Vagina (tissue), 2 donors: ENCODE measurements at regions not wholly inside any gene's neighbourhood (a gene's known extent, or its start where the extent isn't known, plus 50 kb on each side); places are given as distances from the start of the nearest gene placed in this dataset.

ENCODE experiments used
- DNase-seq, 2 donors: peaks; one replicate each; pipeline ENCODE4 v3.0.0-alpha.2; 2017; ENCODE audit errors: extremely low spot score in 2 of 2
- H3K27ac ChIP-seq: fragments of 200-600 bp; sonication (generic); one replicate; pipeline ENCODE4 v1.5.1; 2019
- H3K27me3 ChIP-seq: fragments of 200-600 bp; sonication (generic); one replicate; pipeline ENCODE4 v1.5.1; 2019
- H3K36me3 ChIP-seq, 2 donors: fragments of 200-600 bp; sonication (generic); one replicate each; pipeline ENCODE4 v1.5.1; 2017 to 2019
- H3K4me1 ChIP-seq: fragments of 200-600 bp; sonication (generic); one replicate; pipeline ENCODE4 v1.5.1; 2019
- H3K4me3 ChIP-seq, 2 donors: fragments of 200-600 bp; sonication (generic); 1 replicate in 1 of 2; 2 replicates in 1 of 2; pipeline ENCODE4 v1.5.1; 2016 to 2019
- H3K9me3 ChIP-seq: fragments of 200-600 bp; sonication (generic); one replicate; pipeline ENCODE4 v1.5.1; 2019
- POLR2A ChIP-seq, 2 donors: fragments of 450-650 bp; IDR thresholded peaks; one replicate each; pipeline ENCODE4 v1.6.1; 2017; ENCODE audit warnings: antibody characterized with exemption in 2 of 2, mild to moderate bottlenecking in 2 of 2, moderate library complexity in 2 of 2
- POLR2AphosphoS5 ChIP-seq, 2 donors: sonication (generic); formaldehyde crosslinking; IDR thresholded peaks; one replicate each; pipeline ENCODE4 v1.9.0; 2017; ENCODE audit warnings: antibody characterized with exemption in 2 of 2, mild to moderate bottlenecking in 2 of 2, low read depth in 1 of 2; ENCODE audit not compliant: insufficient read depth in 1 of 2
- intact Hi-C: fragments of 100-400 bp; cut with DNase I; formaldehyde crosslinking; loops from one replicate; pipeline ENCODE4 v1.15.1; 2023
- TF ChIP-seq, protein P1 (sequence below), 3 experiments: fragments of 450-650 bp in 2 of 3; fragments of 200-600 bp in 1 of 3; sonication (generic) in 1 of 3; IDR thresholded peaks; one replicate each; pipeline ENCODE4 v1.5.1; 2017 to 2019; ENCODE audit warnings: antibody characterized with exemption in 3 of 3, mild to moderate bottlenecking in 2 of 3, moderate library complexity in 2 of 3

DNA sequence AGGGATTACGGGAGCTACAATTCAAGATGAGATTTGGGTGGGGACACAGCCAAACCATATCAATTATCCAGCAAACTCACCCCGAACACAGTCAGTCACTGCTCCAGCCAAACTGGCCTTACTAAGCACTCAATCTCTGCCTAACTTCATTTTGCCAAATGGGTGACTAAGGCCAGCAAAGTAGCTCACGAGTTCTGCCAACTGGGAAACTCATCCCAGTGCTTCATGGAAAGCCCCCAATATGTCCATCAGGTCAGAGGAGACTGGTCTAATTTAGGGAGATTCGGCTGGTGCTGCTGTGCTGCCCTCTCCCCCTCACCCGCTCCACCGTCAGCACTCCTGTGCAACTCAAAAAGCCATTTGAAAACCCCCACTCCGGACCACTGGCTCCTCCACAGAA lies 324.0 kb downstream of the FOXO1 start:
- H3K4me3 ChIP-seq = no peak overlapping the region
- no peaks in the 10 kb centered on the region for H3K9me3 ChIP-seq
- H3K4me1 ChIP-seq = no peaks in the 10 kb centered on the region
- H3K27me3 ChIP-seq = no peaks in the 10 kb centered on the region
- TF ChIP-seq, protein P1, sequence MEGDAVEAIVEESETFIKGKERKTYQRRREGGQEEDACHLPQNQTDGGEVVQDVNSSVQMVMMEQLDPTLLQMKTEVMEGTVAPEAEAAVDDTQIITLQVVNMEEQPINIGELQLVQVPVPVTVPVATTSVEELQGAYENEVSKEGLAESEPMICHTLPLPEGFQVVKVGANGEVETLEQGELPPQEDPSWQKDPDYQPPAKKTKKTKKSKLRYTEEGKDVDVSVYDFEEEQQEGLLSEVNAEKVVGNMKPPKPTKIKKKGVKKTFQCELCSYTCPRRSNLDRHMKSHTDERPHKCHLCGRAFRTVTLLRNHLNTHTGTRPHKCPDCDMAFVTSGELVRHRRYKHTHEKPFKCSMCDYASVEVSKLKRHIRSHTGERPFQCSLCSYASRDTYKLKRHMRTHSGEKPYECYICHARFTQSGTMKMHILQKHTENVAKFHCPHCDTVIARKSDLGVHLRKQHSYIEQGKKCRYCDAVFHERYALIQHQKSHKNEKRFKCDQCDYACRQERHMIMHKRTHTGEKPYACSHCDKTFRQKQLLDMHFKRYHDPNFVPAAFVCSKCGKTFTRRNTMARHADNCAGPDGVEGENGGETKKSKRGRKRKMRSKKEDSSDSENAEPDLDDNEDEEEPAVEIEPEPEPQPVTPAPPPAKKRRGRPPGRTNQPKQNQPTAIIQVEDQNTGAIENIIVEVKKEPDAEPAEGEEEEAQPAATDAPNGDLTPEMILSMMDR (IDR thresholded peaks at IDR 0.05) = no peak
- no peak for TF ChIP-seq POLR2AphosphoS5 (IDR thresholded peaks at IDR 0.05; ENCODE audit: insufficient read depth in 1 of 2, low read depth in 1 of 2)
- no peak for TF ChIP-seq POLR2A (IDR thresholded peaks at IDR 0.05)
- DNase-seq = peak in 1 of 2 donors; percentile 82
- H3K36me3 ChIP-seq = no peaks in the 10 kb centered on the region
- intact Hi-C loops = no loop called here
- no peak overlapping the region for H3K27ac ChIP-seq

DNA sequence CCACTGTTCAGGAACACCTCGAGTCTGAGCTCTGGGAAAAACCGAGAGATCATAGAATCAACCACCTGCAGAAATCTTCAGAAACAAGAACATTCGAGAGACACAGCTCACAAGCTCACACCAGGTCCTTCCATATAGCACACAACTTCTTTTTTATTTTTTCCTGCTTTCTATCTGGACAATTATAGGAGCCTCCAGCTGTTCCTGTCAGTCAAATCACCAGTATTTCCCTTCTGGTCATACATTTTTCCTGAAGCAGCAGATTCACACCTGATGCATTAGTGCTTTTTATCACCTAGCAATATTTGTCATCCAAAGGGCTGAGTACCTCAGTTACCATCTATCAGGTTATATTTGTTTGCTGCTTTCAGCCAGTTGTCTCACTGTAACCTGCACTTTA lies 323.5 kb downstream of the FOXO1 start:
- Histone ChIP-seq H3K36me3 (no peaks in the 10 kb centered on the region), H3K4me3 (no peak overlapping the region), H3K27ac (no peak overlapping the region), H3K27me3 (no peaks in the 10 kb centered on the region), H3K9me3 (no peaks in the 10 kb centered on the region), H3K4me1 (no peaks in the 10 kb centered on the region)
- intact Hi-C loops = no loop called here
- no peak for DNase-seq
- TF ChIP-seq POLR2AphosphoS5 (IDR thresholded peaks at IDR 0.05; ENCODE audit: insufficient read depth in 1 of 2, low read depth in 1 of 2) (no peak), POLR2A (IDR thresholded peaks at IDR 0.05) (no peak)
- TF ChIP-seq, protein P1 (IDR thresholded peaks at IDR 0.05) = no peak

DNA sequence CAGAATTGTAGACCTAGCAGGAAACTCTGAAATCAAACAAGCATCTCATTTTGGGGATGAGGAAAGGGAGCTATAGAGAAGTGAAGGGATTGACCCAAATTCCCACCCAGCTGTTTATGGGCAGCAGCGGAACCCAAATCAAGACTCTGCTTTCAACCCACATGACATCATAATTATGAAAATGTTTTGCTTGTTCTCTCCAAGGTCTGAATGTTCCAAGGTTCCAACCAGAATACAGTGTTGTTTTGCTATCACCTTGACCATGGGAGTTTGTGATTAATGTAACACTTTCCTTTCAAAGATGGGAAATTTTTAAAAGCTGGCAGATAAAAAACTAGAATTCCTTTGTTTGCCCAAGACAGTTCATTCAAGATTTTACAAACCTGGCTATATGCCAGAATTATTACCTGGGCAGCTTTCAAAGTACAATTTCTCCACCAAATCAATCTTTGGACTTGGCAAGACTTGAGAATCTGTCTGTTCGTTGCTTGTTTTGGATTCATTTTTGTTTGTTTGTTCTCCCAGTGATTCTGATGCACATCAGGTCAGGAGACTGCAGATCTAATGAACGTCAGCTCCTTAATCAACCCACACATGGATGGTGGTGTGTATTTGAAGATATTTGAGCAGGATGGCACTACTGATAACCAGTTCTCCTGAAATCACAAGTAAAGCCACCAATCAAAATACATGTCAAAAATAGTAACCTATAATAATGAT lies 322.7 kb downstream of the FOXO1 start:
- intact Hi-C loops = no loop called here
- TF ChIP-seq POLR2AphosphoS5 (IDR thresholded peaks at IDR 0.05; ENCODE audit: insufficient read depth in 1 of 2, low read depth in 1 of 2) = no peak
- no peak for TF ChIP-seq POLR2A (IDR thresholded peaks at IDR 0.05)
- TF ChIP-seq, protein P1 (IDR thresholded peaks at IDR 0.05) = no peak

DNA sequence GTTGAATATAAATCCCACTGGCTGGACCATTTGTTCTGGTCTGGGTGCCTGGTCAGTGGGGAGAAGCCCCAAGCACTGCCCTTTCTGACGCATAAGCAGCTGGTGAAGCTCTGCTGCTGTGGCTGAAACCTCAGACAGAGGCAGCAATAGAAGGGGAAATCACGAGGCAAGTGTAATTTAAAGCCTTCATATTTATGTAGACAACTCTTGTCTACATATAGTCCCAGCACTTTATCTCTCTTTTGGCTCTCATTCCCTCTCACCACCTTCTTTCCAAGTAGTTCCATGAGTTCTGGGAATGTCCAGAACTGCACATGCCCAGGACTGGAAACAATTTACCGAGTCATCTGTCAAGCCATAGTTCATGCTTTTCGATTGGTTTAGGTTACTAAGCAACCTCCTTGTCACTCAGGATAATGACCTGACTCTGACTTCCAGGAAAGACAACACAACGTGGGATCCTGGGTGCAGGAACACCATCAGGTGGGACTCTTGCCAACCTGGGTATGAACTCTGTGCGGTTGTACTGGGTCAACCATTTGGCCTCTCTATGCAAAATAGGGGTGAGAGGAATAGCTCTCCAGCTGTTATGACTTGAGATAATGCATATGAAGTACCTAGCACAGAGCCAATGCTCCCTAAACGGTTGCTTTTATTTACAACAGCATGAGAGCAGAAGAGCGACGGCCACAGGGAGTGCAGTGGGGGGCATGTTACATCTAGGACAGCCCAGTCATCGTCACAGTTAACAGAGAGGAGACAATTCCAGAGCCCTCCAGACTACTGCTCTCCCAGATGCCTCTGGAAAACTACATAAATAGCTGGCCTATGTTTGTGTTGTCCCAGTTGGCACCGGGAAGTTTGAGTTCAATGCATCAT lies 321.9 kb downstream of the FOXO1 start:
- Histone ChIP-seq H3K27me3 (no peaks in the 10 kb centered on the region), H3K36me3 (no peaks in the 10 kb centered on the region), H3K27ac (no peak overlapping the region), H3K4me1 (no peaks in the 10 kb centered on the region), H3K4me3 (no peak overlapping the region), H3K9me3 (no peaks in the 10 kb centered on the region)
- peak in 1 of 2 donors; percentile 52 for DNase-seq
- TF ChIP-seq POLR2A (IDR thresholded peaks at IDR 0.05) (no peak), POLR2AphosphoS5 (IDR thresholded peaks at IDR 0.05; ENCODE audit: insufficient read depth in 1 of 2, low read depth in 1 of 2) (no peak)
- TF ChIP-seq, protein P1 (IDR thresholded peaks at IDR 0.05) = no peak
- intact Hi-C loops = no loop called here

More for the DNA sequence above, 322.7 kb downstream of the FOXO1 start:
- peak in 1 of 2 donors; percentile 13 for DNase-seq
- no peak overlapping the region for H3K27ac ChIP-seq
- H3K9me3 ChIP-seq = no peaks in the 10 kb centered on the region
- no peaks in the 10 kb centered on the region for H3K36me3 ChIP-seq
- no peak overlapping the region for H3K4me3 ChIP-seq
- no peaks in the 10 kb centered on the region for H3K27me3 ChIP-seq
- no peaks in the 10 kb centered on the region for H3K4me1 ChIP-seq
